Esophagus muscularis mucosa (tissue), 4 donors: ENCODE measurements at regions not wholly inside any gene's neighbourhood (a gene's known extent, or its start where the extent isn't known, plus 50 kb on each side); places are given as distances from the start of the nearest gene placed in this dataset.

Source experiments
- DNase-seq: peaks from one replicate; pipeline ENCODE4 v3.0.0-alpha.2; 2017; ENCODE audit errors: extremely low spot score
- H3K27ac ChIP-seq, 4 donors: fragments of 200-600 bp; sonication (generic); replicated peaks in 1 of 4; 1 replicate in 3 of 4; 2 replicates in 1 of 4; pipeline ENCODE4 v1.5.1; 2016 to 2019; ENCODE audit warnings: mild to moderate bottlenecking in 1 of 4
- H3K27me3 ChIP-seq, 4 donors: fragments of 200-600 bp; sonication (generic); one replicate each; pipeline versions ENCODE4 v1.5.1 to v1.6.0; 2016 to 2019
- H3K36me3 ChIP-seq, 4 donors: fragments of 200-600 bp; sonication (generic); one replicate each; pipeline ENCODE4 v1.5.1; 2016 to 2019
- H3K4me1 ChIP-seq, 4 donors: fragments of 200-600 bp; sonication (generic); one replicate each; pipeline ENCODE4 v1.5.1; 2016 to 2019
- H3K4me3 ChIP-seq, 4 donors: fragments of 200-600 bp; sonication (generic); 1 replicate in 2 of 4; 2 replicates in 2 of 4; pipeline ENCODE4 v1.5.1; 2016 to 2019; ENCODE audit warnings: mild to moderate bottlenecking in 4 of 4, moderate library complexity in 1 of 4
- H3K9me3 ChIP-seq, 4 donors: fragments of 200-600 bp; sonication (generic); 1 replicate in 3 of 4; 2 replicates in 1 of 4; pipeline ENCODE4 v1.5.1; 2016 to 2019
- EP300 ChIP-seq: sonication (generic); formaldehyde crosslinking; IDR thresholded peaks from one replicate; pipeline ENCODE4 v1.6.1; 2017; ENCODE audit warnings: antibody characterized with exemption
- POLR2A ChIP-seq: fragments of 450-650 bp; IDR thresholded peaks from one replicate; pipeline ENCODE4 v1.6.1; 2017; ENCODE audit warnings: antibody characterized with exemption, moderate library complexity, mild to moderate bottlenecking, low read depth
- POLR2AphosphoS5 ChIP-seq, 2 donors: sonication (generic); formaldehyde crosslinking; IDR thresholded peaks; one replicate each; pipeline ENCODE4 v1.6.1; 2017; ENCODE audit warnings: antibody characterized with exemption in 2 of 2
- WGBS: methylation state at CpG from one replicate; pipeline ENCODE4 v1.1.5; 2018; 5-methylcytosine and 5-hydroxymethylcytosine counted together
- intact Hi-C: fragments of 100-400 bp; cut with DNase I; formaldehyde crosslinking; loops from one replicate; pipeline ENCODE4 v1.15.1; 2023
- TF ChIP-seq, protein P1 (sequence below), 3 experiments: fragments of 200-600 bp in 2 of 3; fragments of 450-650 bp in 1 of 3; sonication (generic) in 2 of 3; IDR thresholded peaks; one replicate each; pipeline ENCODE4 v1.5.1; 2017 to 2019; ENCODE audit warnings: antibody characterized with exemption in 3 of 3, mild to moderate bottlenecking in 2 of 3, moderate library complexity in 1 of 3

DNA sequence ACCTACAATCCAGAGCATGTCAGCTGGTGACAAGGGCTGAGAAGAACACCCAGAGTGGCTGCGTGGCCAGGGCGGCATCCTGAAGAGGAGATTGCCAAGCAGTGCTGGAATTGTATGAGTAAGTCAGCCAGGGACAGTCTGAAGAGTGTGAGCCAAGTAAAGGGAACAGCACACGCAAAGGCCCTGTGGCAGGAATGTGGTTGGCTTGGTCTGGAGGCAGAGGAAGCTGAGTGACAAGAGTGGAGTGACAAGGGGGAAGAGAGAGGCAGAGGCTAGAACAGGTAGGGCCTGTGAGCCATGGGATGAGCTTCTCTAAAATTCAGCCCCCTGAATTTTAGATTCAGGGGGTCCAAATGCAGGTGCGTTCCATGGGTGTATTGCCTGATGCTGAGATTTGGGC, 53.7 kb upstream of the UQCRFS1 start:
- no peak for TF ChIP-seq POLR2A
- TF ChIP-seq, protein P1, sequence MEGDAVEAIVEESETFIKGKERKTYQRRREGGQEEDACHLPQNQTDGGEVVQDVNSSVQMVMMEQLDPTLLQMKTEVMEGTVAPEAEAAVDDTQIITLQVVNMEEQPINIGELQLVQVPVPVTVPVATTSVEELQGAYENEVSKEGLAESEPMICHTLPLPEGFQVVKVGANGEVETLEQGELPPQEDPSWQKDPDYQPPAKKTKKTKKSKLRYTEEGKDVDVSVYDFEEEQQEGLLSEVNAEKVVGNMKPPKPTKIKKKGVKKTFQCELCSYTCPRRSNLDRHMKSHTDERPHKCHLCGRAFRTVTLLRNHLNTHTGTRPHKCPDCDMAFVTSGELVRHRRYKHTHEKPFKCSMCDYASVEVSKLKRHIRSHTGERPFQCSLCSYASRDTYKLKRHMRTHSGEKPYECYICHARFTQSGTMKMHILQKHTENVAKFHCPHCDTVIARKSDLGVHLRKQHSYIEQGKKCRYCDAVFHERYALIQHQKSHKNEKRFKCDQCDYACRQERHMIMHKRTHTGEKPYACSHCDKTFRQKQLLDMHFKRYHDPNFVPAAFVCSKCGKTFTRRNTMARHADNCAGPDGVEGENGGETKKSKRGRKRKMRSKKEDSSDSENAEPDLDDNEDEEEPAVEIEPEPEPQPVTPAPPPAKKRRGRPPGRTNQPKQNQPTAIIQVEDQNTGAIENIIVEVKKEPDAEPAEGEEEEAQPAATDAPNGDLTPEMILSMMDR (IDR thresholded peaks at IDR 0.05), result no peak
- TF ChIP-seq EP300, result no peak
- TF ChIP-seq POLR2AphosphoS5 (IDR thresholded peaks at IDR 0.05), result no peak
- DNase-seq, result no peak
- Histone ChIP-seq H3K27ac (no peak overlapping the region), H3K4me1 (no peaks in the 10 kb centered on the region), H3K4me3 (no peak overlapping the region), H3K27me3 (peaks cover 0 to 88% (median 0%) of the 10 kb centered on the region in 4 donors), H3K9me3 (no peaks in the 10 kb centered on the region), H3K36me3 (no peaks in the 10 kb centered on the region)
- 81% methylated on average over 4 of the region's 4 CpGs for WGBS
- intact Hi-C loops, result no loop called here

DNA sequence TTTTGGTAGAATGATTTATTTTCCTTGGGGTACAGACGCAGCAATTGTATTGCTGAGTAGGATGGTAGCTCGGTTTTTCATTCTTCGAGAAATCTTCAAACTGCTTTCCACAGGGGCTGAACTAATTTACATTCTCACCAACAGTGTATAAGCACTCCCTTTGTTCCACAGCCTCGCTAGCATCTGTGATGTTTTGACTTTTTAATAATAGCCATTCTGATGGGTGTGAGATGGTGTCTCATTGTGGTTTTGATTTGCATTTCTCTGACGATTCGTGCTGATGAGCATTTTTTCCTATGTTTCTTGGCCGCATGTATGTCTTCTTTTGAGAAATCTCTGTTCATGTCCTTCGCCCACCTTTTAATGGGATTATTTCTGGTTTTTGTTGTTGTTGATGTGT, 54.8 kb upstream of the UQCRFS1 start:
- Histone ChIP-seq H3K9me3 (no peaks in the 10 kb centered on the region), H3K27me3 (peaks cover 0 to 85% (median 0%) of the 10 kb centered on the region in 4 donors), H3K4me3 (no peak overlapping the region), H3K4me1 (no peaks in the 10 kb centered on the region), H3K27ac (no peak overlapping the region), H3K36me3 (no peaks in the 10 kb centered on the region)
- TF ChIP-seq POLR2A, result no peak
- no peak for TF ChIP-seq POLR2AphosphoS5 (IDR thresholded peaks at IDR 0.05)
- TF ChIP-seq, protein P1 (IDR thresholded peaks at IDR 0.05), result no peak
- no peak for TF ChIP-seq EP300
- DNase-seq, result no peak
- WGBS, result 80% methylated on average over 8 of the region's 8 CpGs
- intact Hi-C loops, result no loop called here

DNA sequence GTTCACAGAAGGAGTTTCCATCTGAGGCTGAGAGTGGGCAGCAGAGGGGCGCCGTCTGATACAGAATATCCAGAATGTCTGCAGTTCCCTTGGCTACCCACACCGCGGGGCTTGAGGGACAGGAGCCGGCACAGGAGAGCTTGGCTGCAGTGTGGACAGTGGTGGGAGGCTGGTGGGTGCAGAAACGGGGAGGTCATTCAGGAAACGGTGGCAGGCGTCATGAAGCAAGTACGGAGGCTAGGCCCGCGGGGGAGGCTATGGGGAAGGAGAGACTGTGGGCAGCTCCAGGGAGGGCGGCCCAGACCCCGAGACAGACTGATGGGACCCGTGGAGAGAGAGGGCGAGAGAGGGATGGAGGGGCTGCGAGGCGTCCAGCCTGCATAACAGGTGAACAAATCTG, 55.2 kb upstream of the UQCRFS1 start:
- DNase-seq, result no peak
- no peak overlapping the region for H3K27ac ChIP-seq

GRCh38 chr19:29268721-29269393, 55.9 kb upstream of the UQCRFS1 start:
- peaks cover 0 to 74% (median 0%) of the 10 kb centered on the region in 4 donors for H3K27me3 ChIP-seq
- TF ChIP-seq POLR2AphosphoS5 (IDR thresholded peaks at IDR 0.05) (no peak), POLR2A (no peak), EP300 (no peak)
- TF ChIP-seq, protein P1 (IDR thresholded peaks at IDR 0.05), result no peak
- intact Hi-C loops, result no loop called here

More for the DNA sequence above, 55.2 kb upstream of the UQCRFS1 start:
- 76% methylated on average over 17 of the region's 17 CpGs for WGBS
- Histone ChIP-seq H3K4me1 (no peaks in the 10 kb centered on the region), H3K36me3 (no peaks in the 10 kb centered on the region), H3K9me3 (no peaks in the 10 kb centered on the region), H3K27me3 (peaks cover 0 to 81% (median 0%) of the 10 kb centered on the region in 4 donors), H3K4me3 (no peak overlapping the region)
- intact Hi-C loops, result no loop called here
- TF ChIP-seq POLR2A (no peak), EP300 (no peak), POLR2AphosphoS5 (IDR thresholded peaks at IDR 0.05) (no peak)
- TF ChIP-seq, protein P1 (IDR thresholded peaks at IDR 0.05), result no peak

DNA sequence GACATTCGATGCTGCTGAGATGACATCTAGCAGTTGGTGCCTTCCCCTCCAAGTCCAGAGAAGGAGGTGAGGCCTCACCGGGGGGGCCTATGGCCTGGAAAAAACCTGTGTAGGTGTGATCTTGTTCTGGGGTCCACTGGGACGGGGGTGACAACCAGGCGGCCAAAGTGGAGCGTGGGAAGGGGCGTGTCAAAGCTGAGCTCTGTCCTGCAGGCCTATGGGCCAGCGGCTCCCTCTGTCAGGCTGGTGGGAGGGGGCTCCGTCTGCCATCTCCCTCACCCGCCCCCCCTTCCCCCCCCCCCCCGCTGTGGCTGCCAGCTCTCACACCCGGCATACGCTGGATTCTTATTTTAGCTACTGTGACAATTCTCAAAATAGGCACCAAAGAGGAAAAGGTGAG, 56.7 kb upstream of the UQCRFS1 start:
- Histone ChIP-seq H3K27me3 (peaks cover 0 to 76% (median 0%) of the 10 kb centered on the region in 4 donors), H3K9me3 (no peaks in the 10 kb centered on the region), H3K4me1 (no peaks in the 10 kb centered on the region), H3K36me3 (no peaks in the 10 kb centered on the region), H3K4me3 (no peak overlapping the region), H3K27ac (no peak overlapping the region)
- no peak for TF ChIP-seq POLR2A
- TF ChIP-seq POLR2AphosphoS5 (IDR thresholded peaks at IDR 0.05), result no peak
- no peak for TF ChIP-seq EP300
- TF ChIP-seq, protein P1 (IDR thresholded peaks at IDR 0.05), result no peak
- WGBS, result 36% methylated on average over 12 of the region's 12 CpGs
- intact Hi-C loops, result no loop called here
- no peak for DNase-seq

More at GRCh38 chr19:29268721-29269393, 55.9 kb upstream of the UQCRFS1 start:
- Histone ChIP-seq H3K27ac (no peak overlapping the region), H3K4me3 (no peak overlapping the region), H3K36me3 (no peaks in the 10 kb centered on the region), H3K9me3 (no peaks in the 10 kb centered on the region), H3K4me1 (no peaks in the 10 kb centered on the region)
- 48% methylated on average over 21 of the region's 25 CpGs for WGBS
- DNase-seq, result no peak
